ENCODE measurements at regions not wholly inside any gene's neighbourhood (a gene's known extent, or its start where the extent isn't known, plus 50 kb on each side); places are given as distances from the start of the nearest gene placed in this dataset.

DNA sequence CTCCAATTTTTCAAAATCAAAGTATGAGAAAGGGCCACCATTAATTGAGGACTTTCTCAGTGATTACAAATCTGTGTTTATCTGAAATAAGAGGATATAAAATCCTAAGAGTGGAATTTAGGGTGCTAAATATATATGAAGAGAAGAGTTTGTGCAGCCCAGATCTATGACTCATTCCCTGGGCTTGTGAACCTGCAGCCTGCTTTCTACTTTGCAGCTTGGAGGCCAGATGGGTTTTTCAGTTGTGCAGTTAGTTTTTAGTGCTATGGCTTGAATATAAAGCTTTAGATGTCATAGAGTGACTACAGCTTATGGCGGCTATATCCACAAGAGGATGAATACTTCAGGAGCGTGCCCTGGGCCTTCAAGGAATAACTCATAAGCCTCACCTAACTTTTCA is 1391.1 kb downstream of the FSTL5 start:
- TF ChIP-seq GATA1 (IDR thresholded peaks at IDR 0.05; ENCODE audit: low read depth, low read length) (no peak), POLR2A (IDR thresholded peaks at IDR 0.05; ENCODE audit: low read length) (no peak)
- DNase-seq = no peak

- TF ChIP-seq POLR2A (IDR thresholded peaks at IDR 0.05; ENCODE audit: low read length) (no peak), GATA1 (IDR thresholded peaks at IDR 0.05; ENCODE audit: low read depth, low read length) (no peak)
- no peak for DNase-seq
These were observed 1368.6 kb downstream of the FSTL5 start for GRCh38 chr4:160795216-160795615.

DNA sequence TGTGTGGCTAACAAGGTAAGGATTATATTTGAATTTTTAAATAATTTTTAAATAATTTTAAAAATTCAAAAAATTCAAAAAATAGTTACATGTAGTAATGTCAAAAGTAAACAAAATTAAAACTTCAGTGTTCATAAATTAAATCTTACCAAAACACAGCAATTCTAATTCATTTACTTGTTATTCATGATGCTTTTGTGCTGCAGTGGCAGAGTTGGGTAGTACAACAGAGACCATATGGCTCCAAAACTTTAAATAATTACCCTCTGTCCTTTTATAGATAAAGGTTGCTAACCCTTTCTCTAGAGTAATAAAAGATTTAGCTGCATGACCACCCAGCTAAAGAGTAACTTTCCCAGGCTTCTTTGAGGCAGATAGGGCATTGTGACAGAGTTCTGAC is 1355.6 kb downstream of the FSTL5 start:
- DNase-seq = no peak
- no peak for TF ChIP-seq POLR2A (IDR thresholded peaks at IDR 0.05; ENCODE audit: low read length)
- no peak for TF ChIP-seq GATA1 (IDR thresholded peaks at IDR 0.05; ENCODE audit: low read depth, low read length)

GRCh38 chr4:160809576-160809975 is 1354.2 kb downstream of the FSTL5 start:
- no peak for DNase-seq
- TF ChIP-seq POLR2A (IDR thresholded peaks at IDR 0.05; ENCODE audit: low read length) (no peak), GATA1 (IDR thresholded peaks at IDR 0.05; ENCODE audit: low read depth, low read length) (no peak)

- no peak for DNase-seq
- no peak for TF ChIP-seq GATA1 (IDR thresholded peaks at IDR 0.05; ENCODE audit: low read depth, low read length)
These were observed 1353.4 kb downstream of the FSTL5 start for GRCh38 chr4:160810424-160810823.

- no peak for DNase-seq
- TF ChIP-seq GATA1 (IDR thresholded peaks at IDR 0.05; ENCODE audit: low read depth, low read length) (no peak), POLR2A (IDR thresholded peaks at IDR 0.05; ENCODE audit: low read length) (no peak)
These were observed 1352.9 kb downstream of the FSTL5 start for GRCh38 chr4:160810941-160811340.

DNA sequence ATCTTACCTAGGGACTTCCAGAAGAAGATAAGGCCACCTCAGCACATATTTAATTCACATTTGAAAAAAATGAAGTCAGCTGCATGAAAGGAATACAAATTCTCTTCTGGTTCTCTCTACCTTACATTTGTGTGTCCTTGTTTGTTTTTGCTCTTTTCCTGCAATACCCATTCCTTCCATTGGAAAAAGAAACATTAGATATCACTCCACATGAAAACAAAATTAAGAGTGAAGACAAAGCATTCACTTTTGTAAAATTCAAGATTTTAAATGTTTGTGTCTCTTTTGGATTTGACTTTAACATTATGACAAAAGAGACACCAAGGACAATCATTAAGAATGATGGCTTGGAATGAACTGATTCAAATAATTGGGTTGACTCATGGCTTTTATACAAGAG is 1351.8 kb downstream of the FSTL5 start:
- DNase-seq = no peak
- TF ChIP-seq POLR2A (IDR thresholded peaks at IDR 0.05; ENCODE audit: low read length) (no peak), GATA1 (IDR thresholded peaks at IDR 0.05; ENCODE audit: low read depth, low read length) (no peak)

DNA sequence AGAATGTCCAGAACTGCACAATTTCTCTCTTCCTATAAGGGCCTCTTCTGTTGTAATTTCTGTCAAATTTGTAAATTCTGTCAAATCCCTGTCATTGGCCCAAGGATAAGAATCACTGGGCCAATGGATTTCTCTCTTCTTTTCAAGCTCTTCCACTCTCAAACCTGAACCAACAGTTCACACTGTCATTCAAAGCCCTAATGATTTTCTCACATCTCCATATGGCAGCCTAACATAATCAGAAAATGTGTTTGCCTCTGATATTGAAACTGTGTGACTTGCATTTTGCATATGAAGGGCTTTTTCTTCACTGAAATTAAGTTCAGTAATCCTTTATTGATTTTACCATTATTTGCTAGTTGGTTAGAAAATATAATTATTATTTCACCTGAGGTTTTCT is 1349.1 kb downstream of the FSTL5 start:
- no peak for DNase-seq
- TF ChIP-seq POLR2A (IDR thresholded peaks at IDR 0.05; ENCODE audit: low read length) = no peak
- TF ChIP-seq GATA1 (IDR thresholded peaks at IDR 0.05; ENCODE audit: low read depth, low read length) = no peak

DNA sequence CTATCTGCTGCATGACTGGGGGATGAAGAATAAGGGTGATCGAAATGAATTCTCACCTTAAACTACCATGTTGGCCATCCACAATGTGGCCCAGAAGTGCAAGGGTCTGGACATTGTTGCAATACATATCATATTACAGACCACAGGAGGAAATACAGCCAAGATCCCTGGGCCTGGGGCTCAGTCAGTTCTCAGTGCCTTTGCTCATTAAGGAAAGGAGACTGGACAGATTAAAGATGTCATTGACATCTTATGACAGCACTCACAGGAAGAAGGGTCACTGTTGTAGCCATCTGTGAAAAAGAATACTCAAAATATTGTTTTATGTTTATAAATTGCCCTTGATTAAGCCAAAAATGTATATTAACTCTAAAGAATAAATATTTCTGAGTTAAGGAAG is 1345.2 kb downstream of the FSTL5 start:
- no peak for TF ChIP-seq POLR2A (IDR thresholded peaks at IDR 0.05; ENCODE audit: low read length)
- no peak for TF ChIP-seq GATA1 (IDR thresholded peaks at IDR 0.05; ENCODE audit: low read depth, low read length)
- DNase-seq = no peak

GRCh38 chr4:160819791-160820190 is 1344.0 kb downstream of the FSTL5 start:
- TF ChIP-seq GATA1 (IDR thresholded peaks at IDR 0.05; ENCODE audit: low read depth, low read length) = no peak
- no peak for DNase-seq

DNA sequence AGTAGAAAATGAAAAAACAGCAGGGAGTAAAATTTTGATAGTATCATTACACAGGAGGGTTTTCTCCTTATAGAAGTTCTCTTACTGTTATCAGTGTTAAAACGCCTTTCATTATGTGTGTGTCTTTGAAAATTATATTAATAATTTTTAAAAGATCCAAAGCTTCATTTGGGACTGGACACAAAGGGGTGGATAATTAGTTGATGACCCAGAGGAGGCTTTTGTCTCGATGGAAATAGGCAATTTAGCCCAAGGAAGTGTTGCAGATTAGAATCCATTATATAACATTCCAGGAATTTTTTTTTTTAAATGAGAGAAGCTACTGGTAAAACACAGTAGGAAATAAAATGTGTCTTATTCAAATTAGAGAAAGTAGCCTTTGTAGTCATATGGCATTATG is 1339.3 kb downstream of the FSTL5 start:
- TF ChIP-seq POLR2A (IDR thresholded peaks at IDR 0.05; ENCODE audit: low read length) (no peak), GATA1 (IDR thresholded peaks at IDR 0.05; ENCODE audit: low read depth, low read length) (no peak)
- DNase-seq = no peak

DNA sequence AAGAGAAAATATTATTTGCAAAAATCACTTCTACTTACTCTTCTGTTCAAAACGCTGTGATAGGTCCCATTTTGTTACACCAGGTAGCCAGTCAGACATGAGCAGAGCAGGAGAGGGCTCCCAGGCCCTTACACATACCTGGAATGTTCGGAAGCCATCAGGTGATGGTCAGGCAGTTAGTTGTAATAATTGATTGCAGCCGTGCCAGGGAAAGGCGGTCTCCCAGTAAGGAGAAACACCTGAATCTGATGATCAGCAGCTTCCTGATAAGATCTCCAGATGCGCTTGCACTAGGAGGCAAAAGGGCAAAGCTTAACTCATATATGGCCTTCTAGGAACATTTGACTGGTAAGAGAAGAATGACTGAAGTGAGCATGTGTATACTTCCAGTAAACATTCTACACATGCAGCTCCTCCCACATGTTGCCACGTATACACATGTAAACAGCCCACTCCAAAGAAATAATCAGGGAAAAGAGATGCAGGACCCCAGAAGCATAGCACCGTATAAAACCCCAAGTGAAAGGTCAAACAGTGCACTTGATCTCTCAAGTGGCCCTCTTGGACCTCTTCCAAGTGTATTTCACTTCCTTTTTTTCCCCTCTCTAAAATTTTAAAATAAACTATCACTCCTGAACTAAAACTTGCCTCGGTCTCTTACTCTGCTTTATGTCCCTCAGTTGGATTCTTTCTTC is 1338.0 kb downstream of the FSTL5 start:
- no peak for DNase-seq
- TF ChIP-seq POLR2A (IDR thresholded peaks at IDR 0.05; ENCODE audit: low read length) = no peak
- TF ChIP-seq GATA1 (IDR thresholded peaks at IDR 0.05; ENCODE audit: low read depth, low read length) = no peak

- no peak for DNase-seq
- TF ChIP-seq POLR2A (IDR thresholded peaks at IDR 0.05; ENCODE audit: low read length) (no peak), GATA1 (IDR thresholded peaks at IDR 0.05; ENCODE audit: low read depth, low read length) (no peak)
These were observed 1337.5 kb downstream of the FSTL5 start for GRCh38 chr4:160826339-160826679.

DNA sequence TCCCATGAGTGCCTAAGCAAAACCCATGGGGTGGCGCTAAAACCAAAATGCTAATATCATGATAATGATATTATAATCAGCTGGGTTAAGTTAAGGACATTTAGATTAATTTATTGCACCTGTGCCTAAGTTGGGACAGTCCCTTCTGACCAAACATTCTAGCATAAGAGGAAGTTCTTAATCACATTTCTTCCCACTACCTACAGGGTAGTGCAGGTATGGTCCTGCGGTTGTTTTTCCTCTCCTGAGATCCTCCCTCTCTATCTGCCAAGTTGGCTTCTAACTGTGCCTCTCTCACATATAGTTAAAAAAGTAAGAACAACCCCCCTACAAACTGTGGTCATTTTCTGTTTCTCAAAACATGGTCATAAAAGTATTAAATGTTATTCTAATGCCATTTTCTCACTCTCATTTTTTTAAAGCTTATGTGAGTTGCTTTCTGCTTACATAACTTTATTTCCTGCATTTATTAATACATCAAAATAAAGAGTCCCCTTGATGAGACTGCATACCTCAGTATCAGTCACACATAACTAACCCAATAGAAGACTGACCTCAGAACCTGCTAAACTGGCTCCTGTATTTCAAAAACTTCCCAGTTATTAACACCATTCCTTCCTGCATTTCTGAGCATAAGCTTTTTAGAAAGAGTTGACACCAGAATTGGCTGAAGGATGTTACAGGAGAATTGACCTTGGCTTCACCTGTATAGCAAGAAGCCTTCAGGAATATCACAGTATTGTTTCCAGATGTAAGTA is 1332.5 kb downstream of the FSTL5 start:
- DNase-seq = no peak
- TF ChIP-seq GATA1 (IDR thresholded peaks at IDR 0.05; ENCODE audit: low read depth, low read length) (no peak), POLR2A (IDR thresholded peaks at IDR 0.05; ENCODE audit: low read length) (no peak)

- TF ChIP-seq GATA1 (IDR thresholded peaks at IDR 0.05; ENCODE audit: low read depth, low read length) (no peak), POLR2A (IDR thresholded peaks at IDR 0.05; ENCODE audit: low read length) (no peak)
- no peak for DNase-seq
These were observed 1328.0 kb downstream of the FSTL5 start for GRCh38 chr4:160835789-160836188.

All from erythroblast (primary cell).